Suppressor macrophage (primary cell): ENCODE measurements at regions not wholly inside any gene's neighbourhood (a gene's known extent, or its start where the extent isn't known, plus 50 kb on each side); places are given as distances from the start of the nearest gene placed in this dataset.

Experiments used
- DNase-seq, 4 experiments: peaks; one replicate each; pipeline ENCODE4 v3.0.0-alpha.2; 2020 to 2022

GRCh38 chr13:105340061-105340606, 1195.3 kb downstream of the EFNB2 start:
- DNase-seq, result no peak

GRCh38 chr13:105338773-105339172, 1196.7 kb downstream of the EFNB2 start:
- no peak for DNase-seq

- DNase-seq, result no peak
These were observed 1197.5 kb downstream of the EFNB2 start for GRCh38 chr13:105338006-105338405.

- no peak for DNase-seq
These were observed 1198.5 kb downstream of the EFNB2 start for GRCh38 chr13:105336706-105337576.

GRCh38 chr13:105334211-105334610, 1201.3 kb downstream of the EFNB2 start:
- DNase-seq, result no peak

- DNase-seq, result no peak
These were observed 1202.0 kb downstream of the EFNB2 start for GRCh38 chr13:105333416-105333815.

- DNase-seq, result no peak
These were observed 1206.1 kb downstream of the EFNB2 start for GRCh38 chr13:105329359-105329758.

GRCh38 chr13:105328212-105328611, 1207.2 kb downstream of the EFNB2 start:
- DNase-seq, result no peak

GRCh38 chr13:105327581-105328126, 1207.8 kb downstream of the EFNB2 start:
- no peak for DNase-seq

GRCh38 chr13:105319875-105320274, 1215.6 kb downstream of the EFNB2 start:
- DNase-seq, result no peak

- no peak for DNase-seq
These were observed 1218.7 kb downstream of the EFNB2 start for GRCh38 chr13:105316731-105317130.

GRCh38 chr13:105312906-105313305, 1222.6 kb downstream of the EFNB2 start:
- no peak for DNase-seq

GRCh38 chr13:105311094-105311493, 1224.4 kb downstream of the EFNB2 start:
- no peak for DNase-seq

- DNase-seq, result no peak
These were observed 1227.7 kb downstream of the EFNB2 start for GRCh38 chr13:105307776-105308175.

GRCh38 chr13:105297839-105298238, 1237.6 kb downstream of the EFNB2 start:
- no peak for DNase-seq

- DNase-seq, result peak in 1 of 4 experiments; percentile 5
These were observed 1243.5 kb downstream of the EFNB2 start for GRCh38 chr13:105291987-105292386.

GRCh38 chr13:105290596-105290995, 1244.9 kb downstream of the EFNB2 start:
- DNase-seq, result no peak

GRCh38 chr13:105285526-105285925, 1249.9 kb downstream of the EFNB2 start:
- no peak for DNase-seq

GRCh38 chr13:105282406-105283285, 1252.8 kb downstream of the EFNB2 start:
- DNase-seq, result no peak

GRCh38 chr13:105278943-105279381, 1256.5 kb downstream of the EFNB2 start:
- no peak for DNase-seq

- DNase-seq, result no peak
These were observed 1258.9 kb downstream of the EFNB2 start for GRCh38 chr13:105276571-105276970.

GRCh38 chr13:105273665-105274222, 1261.7 kb downstream of the EFNB2 start:
- DNase-seq, result no peak
